ENCODE measurements at regions not wholly inside any gene's neighbourhood (a gene's known extent, or its start where the extent isn't known, plus 50 kb on each side); places are given as distances from the start of the nearest gene placed in this dataset.
"Not testable (repeated sequence)": the region's sequence is repeated elsewhere in the genome, so short reads cannot be mapped to it uniquely, and the experiment has no call there.

DNA sequence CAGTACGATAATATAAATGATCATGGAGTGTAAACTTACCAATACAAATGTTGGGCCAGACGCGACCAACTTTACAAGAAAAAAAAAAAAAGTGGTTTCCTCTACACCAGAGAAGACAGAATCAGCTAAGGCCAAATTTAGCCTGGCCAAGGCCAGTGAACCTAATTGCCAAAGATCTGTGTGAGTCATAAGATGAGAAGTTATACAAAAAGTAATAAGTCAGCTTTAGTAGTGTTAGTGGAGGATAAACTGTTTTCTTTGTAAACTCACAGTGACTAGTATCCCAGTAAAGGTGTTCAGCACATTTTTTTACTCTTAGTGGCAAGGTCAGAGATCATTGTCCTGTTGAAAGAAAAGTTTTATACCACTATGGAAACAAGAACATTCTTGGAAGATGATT, 531.4 kb upstream of the TECRL start:
- TF ChIP-seq, protein P1, sequence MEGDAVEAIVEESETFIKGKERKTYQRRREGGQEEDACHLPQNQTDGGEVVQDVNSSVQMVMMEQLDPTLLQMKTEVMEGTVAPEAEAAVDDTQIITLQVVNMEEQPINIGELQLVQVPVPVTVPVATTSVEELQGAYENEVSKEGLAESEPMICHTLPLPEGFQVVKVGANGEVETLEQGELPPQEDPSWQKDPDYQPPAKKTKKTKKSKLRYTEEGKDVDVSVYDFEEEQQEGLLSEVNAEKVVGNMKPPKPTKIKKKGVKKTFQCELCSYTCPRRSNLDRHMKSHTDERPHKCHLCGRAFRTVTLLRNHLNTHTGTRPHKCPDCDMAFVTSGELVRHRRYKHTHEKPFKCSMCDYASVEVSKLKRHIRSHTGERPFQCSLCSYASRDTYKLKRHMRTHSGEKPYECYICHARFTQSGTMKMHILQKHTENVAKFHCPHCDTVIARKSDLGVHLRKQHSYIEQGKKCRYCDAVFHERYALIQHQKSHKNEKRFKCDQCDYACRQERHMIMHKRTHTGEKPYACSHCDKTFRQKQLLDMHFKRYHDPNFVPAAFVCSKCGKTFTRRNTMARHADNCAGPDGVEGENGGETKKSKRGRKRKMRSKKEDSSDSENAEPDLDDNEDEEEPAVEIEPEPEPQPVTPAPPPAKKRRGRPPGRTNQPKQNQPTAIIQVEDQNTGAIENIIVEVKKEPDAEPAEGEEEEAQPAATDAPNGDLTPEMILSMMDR (conservative IDR thresholded peaks at IDR 0.05; ENCODE audit: low read depth, low read length): no peak
- peak; percentile 54 for DNase-seq (ENCODE audit: low read depth)
- no peak overlapping the region for H3K4me3 ChIP-seq (ENCODE audit: low read depth, low read length)

DNA sequence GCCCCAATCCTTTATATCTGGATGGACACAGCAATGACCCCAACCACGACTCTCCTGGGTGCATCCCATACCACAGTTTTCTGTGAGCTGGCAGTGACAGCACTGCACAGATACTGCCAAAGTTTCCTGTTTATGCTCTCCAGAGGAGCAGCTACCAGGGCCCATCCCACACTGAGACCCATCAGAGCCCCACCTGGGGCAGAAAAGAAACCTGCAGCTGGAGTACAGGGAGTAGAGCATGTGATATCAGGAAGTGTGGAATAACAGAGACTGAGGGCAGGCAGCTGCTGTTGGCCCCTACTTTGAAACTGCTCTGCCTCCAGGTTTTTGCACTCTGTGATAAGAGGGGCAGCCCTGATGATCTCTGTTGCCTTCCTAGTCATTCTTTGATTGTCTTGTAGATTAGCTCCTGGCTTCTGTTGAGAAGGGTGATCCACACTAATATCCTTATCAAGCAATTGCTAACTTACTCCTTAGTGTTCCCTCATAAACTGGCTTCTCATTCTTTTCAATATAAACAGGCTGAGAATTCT, 526.3 kb upstream of the TECRL start:
- TF ChIP-seq, protein P1 (conservative IDR thresholded peaks at IDR 0.05; ENCODE audit: low read depth, low read length): no peak
- no peak overlapping the region for H3K4me3 ChIP-seq (ENCODE audit: low read depth, low read length)
- DNase-seq (ENCODE audit: low read depth): no peak

GRCh38 chr4:64911846-64912245, 502.6 kb upstream of the TECRL start:
- H3K4me3 ChIP-seq (ENCODE audit: low read depth, low read length): no peak overlapping the region
- DNase-seq (ENCODE audit: low read depth): no peak
- TF ChIP-seq, protein P1 (conservative IDR thresholded peaks at IDR 0.05; ENCODE audit: low read depth, low read length): peak; percentile 24

DNA sequence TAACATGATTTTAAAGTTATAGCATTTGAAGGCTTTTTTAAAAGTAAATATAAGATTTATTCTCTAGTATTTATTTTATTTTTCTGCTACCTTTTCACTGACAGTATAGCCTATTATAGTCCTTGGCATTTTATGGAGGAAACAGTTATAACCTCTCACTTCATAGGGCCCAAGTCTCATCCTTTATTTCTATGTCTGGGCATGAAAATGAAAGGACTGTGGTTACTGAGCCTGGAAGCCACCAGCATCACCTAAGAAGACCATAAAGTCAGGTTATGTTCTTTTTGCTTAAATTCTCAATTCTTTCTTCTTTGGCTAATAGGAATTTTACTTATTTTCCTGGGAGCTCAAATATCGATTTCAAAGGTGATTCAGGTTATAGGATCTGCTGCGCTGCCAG, 494.7 kb upstream of the TECRL start:
- H3K4me3 ChIP-seq (ENCODE audit: low read depth, low read length): no peak overlapping the region
- TF ChIP-seq, protein P1 (conservative IDR thresholded peaks at IDR 0.05; ENCODE audit: low read depth, low read length): no peak
- no peak for DNase-seq (ENCODE audit: low read depth)

DNA sequence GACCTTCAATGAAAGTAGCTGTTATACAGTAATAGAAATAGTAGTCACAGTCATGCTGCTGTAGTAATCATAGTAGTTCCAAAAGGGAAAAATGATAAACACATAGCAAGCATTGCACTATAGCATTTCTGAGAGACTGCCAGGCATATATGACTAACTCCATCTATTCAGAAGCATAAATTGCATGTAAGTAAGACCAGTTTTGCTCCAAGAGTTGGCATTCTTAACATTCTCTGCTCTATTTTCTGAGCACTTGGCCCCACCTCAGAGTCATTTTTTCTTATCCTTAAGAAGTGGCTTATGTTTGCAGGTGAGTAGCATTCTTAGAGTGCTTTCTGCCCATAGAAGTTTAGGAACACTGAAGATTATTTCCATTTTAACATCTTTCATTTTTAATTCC, 490.3 kb upstream of the TECRL start:
- no peak for DNase-seq (ENCODE audit: low read depth)
- TF ChIP-seq, protein P1 (conservative IDR thresholded peaks at IDR 0.05; ENCODE audit: low read depth, low read length): no peak
- H3K4me3 ChIP-seq (ENCODE audit: low read depth, low read length): no peak overlapping the region

DNA sequence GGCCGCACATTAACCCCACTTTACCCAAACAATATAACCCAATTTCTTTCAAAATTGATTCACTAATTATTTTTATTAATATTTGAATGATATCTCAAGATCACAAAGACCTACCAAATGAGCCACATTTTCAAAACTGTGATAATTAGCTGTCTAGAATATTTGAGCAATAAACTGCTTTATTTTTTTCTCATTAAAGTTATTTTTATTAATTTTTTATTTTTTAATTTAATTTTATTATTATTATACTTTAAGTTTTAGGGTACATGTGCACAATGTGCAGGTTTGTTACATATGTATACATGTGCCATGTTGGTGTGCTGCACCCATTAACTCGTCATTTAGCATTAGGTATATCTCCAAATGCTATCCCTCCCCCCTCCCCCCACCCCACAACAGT, 489.8 kb upstream of the TECRL start:
- H3K4me3 ChIP-seq (ENCODE audit: low read depth, low read length); DNase-seq (ENCODE audit: low read depth): not testable (repeated sequence)

DNA sequence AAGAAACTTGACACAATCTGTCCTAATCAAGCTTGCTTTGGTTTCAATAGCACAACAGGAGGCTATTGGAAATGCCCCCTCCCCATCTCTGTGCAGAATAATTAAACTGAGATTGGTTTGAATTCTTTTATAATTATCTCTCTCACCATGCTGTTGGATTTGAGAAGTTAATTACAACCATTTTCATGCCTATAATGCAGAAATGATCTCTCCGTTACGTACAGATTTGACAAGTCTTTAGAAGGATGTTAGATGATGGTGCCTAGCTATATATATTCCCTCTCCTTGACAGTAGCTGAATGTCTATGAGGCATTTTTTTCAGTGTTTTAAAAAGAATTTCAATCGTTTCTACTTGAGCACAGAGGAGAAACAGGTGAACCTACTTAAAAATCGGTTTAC, 488.4 kb upstream of the TECRL start:
- TF ChIP-seq, protein P1 (conservative IDR thresholded peaks at IDR 0.05; ENCODE audit: low read depth, low read length): no peak
- no peak overlapping the region for H3K4me3 ChIP-seq (ENCODE audit: low read depth, low read length)
- no peak for DNase-seq (ENCODE audit: low read depth)

All from epithelial cell of proximal tubule (primary cell).